HepG2 (cell line): ENCODE measurements at regions not wholly inside any gene's neighbourhood (a gene's known extent, or its start where the extent isn't known, plus 50 kb on each side); places are given as distances from the start of the nearest gene placed in this dataset.

Experiments
- ATAC-seq: fragments of 200-7000 bp; cut with Tn5 transposase; 3 replicates; pipeline ENCODE4 v1.9.1; 2020; ENCODE audit warnings: mild to moderate bottlenecking, moderate library complexity
- BruUV-seq: library from RNA; stranded (reverse); fragments of 400-500 nt; replicated peaks from 2 replicates; lab custom pipeline; 2021; lab: Mats Ljungman, UMichigan
- CTCF ChIA-PET: fragments of 300-600 bp; formaldehyde crosslinking; extraction: SDS; loops from one replicate; lab custom pipeline; 2021; ENCODE audit warnings: low total read pairs, inconsistent platforms, low intra/inter-chr PET ratio; lab: Yijun Ruan, JAX
- POLR2A ChIA-PET: fragments of 350-600 bp; sonication (Branson Sonifier 250); formaldehyde crosslinking; loops from one replicate; lab custom pipeline; 2020; ENCODE audit warnings: antibody characterized with exemption, inconsistent platforms; lab: Yijun Ruan, JAX
- DNase-seq: peaks from one replicate; pipeline ENCODE4 v3.0.0-alpha.2; 2015; ENCODE audit warnings: low spot score
- FAIRE-seq: peaks from 3 replicates; lab custom pipeline; 2011; peaks lifted over from hg19 to GRCh38; lab: Jason Lieb, UNC
- H2AFZ ChIP-seq: one replicate; pipeline ENCODE4 v1.6.1; 2011; ENCODE audit warnings: low read length, inconsistent platforms
- H3K27ac ChIP-seq: fragments of 300-600 bp; 3 replicates; pipeline ENCODE4 v1.8.0; 2011; ENCODE audit warnings: mixed run types, mild to moderate bottlenecking, mixed read lengths, low read length, inconsistent platforms; ENCODE audit not compliant: insufficient read depth; ENCODE audit errors: extremely low read length
- H3K27me3 ChIP-seq, 2 experiments: fragments of 200-600 bp in 1 of 2; 2 replicates in 1 of 2; 3 replicates in 1 of 2; pipeline versions ENCODE4 v1.6.0 to v1.8.0; 2011; ENCODE audit warnings: low read length in 2 of 2, mild to moderate bottlenecking in 2 of 2, moderate library complexity in 2 of 2, inconsistent platforms in 1 of 2; ENCODE audit not compliant: insufficient read depth in 2 of 2, control insufficient read depth in 1 of 2
- H3K36me3 ChIP-seq, 2 experiments: fragments of 200-600 bp in 1 of 2; replicated peaks in 1 of 2; 2 replicates in 1 of 2; 3 replicates in 1 of 2; pipeline versions ENCODE4 v1.5.1 to v1.8.0; 2011; ENCODE audit warnings: low read length in 2 of 2, inconsistent platforms in 1 of 2; ENCODE audit not compliant: insufficient read depth in 2 of 2, control insufficient read depth in 1 of 2
- H3K4me1 ChIP-seq: 2 replicates; pipeline ENCODE4 v1.5.1; 2012; ENCODE audit warnings: low read length, inconsistent platforms; ENCODE audit not compliant: insufficient read depth
- H3K4me2 ChIP-seq: 2 replicates; pipeline ENCODE4 v1.6.0; 2011; ENCODE audit warnings: low read depth, low read length, inconsistent platforms
- H3K4me3 ChIP-seq, 3 experiments: fragments of 200-600 bp in 1 of 3; sonication (generic), shearing (Covaris generic) in 1 of 3; replicated peaks in 1 of 3; 2 replicates each; pipeline ENCODE4 v1.5.1; 2011 to 2016; ENCODE audit warnings: low read length in 3 of 3, inconsistent platforms in 2 of 3, low read depth in 2 of 3, mild to moderate bottlenecking in 2 of 3, control low read depth in 1 of 3, mixed read lengths in 1 of 3; ENCODE audit not compliant: insufficient read depth in 1 of 3
- H3K79me2 ChIP-seq: one replicate; pipeline ENCODE4 v1.6.1; 2011; ENCODE audit warnings: low read length, inconsistent platforms; ENCODE audit not compliant: insufficient read depth
- H3K9ac ChIP-seq: 2 replicates; pipeline ENCODE4 v1.6.0; 2011; ENCODE audit warnings: mild to moderate bottlenecking, low read depth, low read length, inconsistent platforms; ENCODE audit not compliant: insufficient read depth
- H3K9me3 ChIP-seq: 2 replicates; pipeline ENCODE4 v1.5.1; 2012; ENCODE audit warnings: mild to moderate bottlenecking, low read length
- H4K20me1 ChIP-seq: 2 replicates; pipeline ENCODE4 v1.6.0; 2011; ENCODE audit warnings: inconsistent platforms, mild to moderate bottlenecking, low read length, moderate library complexity; ENCODE audit not compliant: insufficient read depth
- ATRX ChIP-seq: sonication (generic); formaldehyde crosslinking; IDR thresholded peaks from 2 replicates; pipeline ENCODE4 v1.4.0; 2020; ENCODE audit warnings: missing genetic modification reagents, borderline replicate concordance
- GTF3A ChIP-seq: sonication (generic); formaldehyde crosslinking; conservative IDR thresholded peaks from 2 replicates; pipeline ENCODE4 v1.4.0; 2020; ENCODE audit warnings: mild to moderate bottlenecking, missing genetic modification reagents
- NR2C2 ChIP-seq: sonication (generic); formaldehyde crosslinking; IDR thresholded peaks from 2 replicates; pipeline ENCODE4 v1.4.0; 2020; ENCODE audit warnings: missing genetic modification reagents, mild to moderate bottlenecking, moderate library complexity, borderline replicate concordance
- PITX1 ChIP-seq: sonication (generic); formaldehyde crosslinking; IDR thresholded peaks from 2 replicates; pipeline ENCODE4 v1.5.1; 2020; ENCODE audit warnings: mild to moderate bottlenecking, missing genetic modification reagents
- PLRG1 ChIP-seq: fragments of 450-650 bp; conservative IDR thresholded peaks from 2 replicates; pipeline ENCODE4 v1.6.1; 2016
- TAF1 ChIP-seq: sonication (generic); formaldehyde crosslinking; IDR thresholded peaks from 2 replicates; pipeline ENCODE4 v1.4.0; 2020; ENCODE audit warnings: missing genetic modification reagents
- ZBTB7A ChIP-seq: sonication (generic); formaldehyde crosslinking; IDR thresholded peaks from 2 replicates; pipeline ENCODE4 v1.8.0; 2022; ENCODE audit warnings: mild to moderate bottlenecking, missing genetic modification reagents
- ZFP36L2 ChIP-seq: sonication (generic); formaldehyde crosslinking; IDR thresholded peaks from 2 replicates; pipeline ENCODE4 v1.4.0; 2020; ENCODE audit warnings: missing genetic modification reagents
- WGBS: methylation state at CpG from one replicate; pipeline ENCODE4 v1.1.6; 2017; ENCODE audit warnings: low lambda C conversion rate; 5-methylcytosine and 5-hydroxymethylcytosine counted together
- in situ Hi-C: cut with HindIII; loops from 2 replicates; pipeline ENCODE4 v1.10.0; 2017; ENCODE audit warnings: low pct_unique_long_range_greater_than_20kb; ENCODE audit not compliant: extremely low pct_ligation_motif_present
- intact Hi-C: fragments of 100-400 bp; cut with micrococcal nuclease; formaldehyde crosslinking; loops from one replicate; pipeline ENCODE4 v1.10.0; 2022; ENCODE audit not compliant: unreplicated experiment
- TF ChIP-seq, protein P1 (sequence below): sonication (generic); formaldehyde crosslinking; IDR thresholded peaks from 2 replicates; pipeline ENCODE4 v1.5.0; 2020; ENCODE audit warnings: mild to moderate bottlenecking, missing genetic modification reagents
- TF ChIP-seq, protein P2 (sequence below): sonication (generic); formaldehyde crosslinking; conservative IDR thresholded peaks from 2 replicates; pipeline ENCODE4 v1.4.0; 2020; ENCODE audit warnings: missing genetic modification reagents
- TF ChIP-seq, protein P3 (sequence below): sonication (generic); formaldehyde crosslinking; IDR thresholded peaks from 2 replicates; pipeline ENCODE4 v1.5.1; 2020; ENCODE audit warnings: mild to moderate bottlenecking, missing genetic modification reagents, borderline replicate concordance
- TF ChIP-seq, protein P4 (sequence below): sonication (generic); formaldehyde crosslinking; IDR thresholded peaks from 2 replicates; pipeline ENCODE4 v1.5.0; 2020; ENCODE audit warnings: missing genetic modification reagents

DNA sequence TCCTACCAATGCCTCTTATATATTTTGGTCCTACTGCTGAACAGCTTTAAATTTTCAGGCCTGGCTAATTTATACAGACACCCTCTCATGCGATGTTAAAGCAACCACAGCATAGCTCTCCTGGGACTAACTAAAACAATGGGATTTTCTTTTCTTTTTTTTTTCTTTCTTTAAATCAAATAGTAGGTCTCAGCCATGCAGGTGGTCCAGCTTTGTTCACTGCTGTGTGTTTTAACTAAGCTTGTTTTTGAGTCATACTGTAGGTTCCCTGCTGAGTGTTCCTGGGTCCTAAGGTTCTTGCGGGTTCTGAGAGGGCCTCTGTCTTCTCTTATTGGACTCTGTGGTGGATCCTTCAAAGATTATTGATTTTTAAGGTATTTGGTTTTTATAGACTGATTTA lies 113.1 kb upstream of the SORCS1 start:
- WGBS, result 3% methylated on average over 2 of the region's 2 CpGs
- no peak overlapping the region for H3K9ac ChIP-seq
- H4K20me1 ChIP-seq, result no peaks in the 10 kb centered on the region
- H3K36me3 ChIP-seq, result no peaks in the 10 kb centered on the region
- ATAC-seq, result no peak
- H2AFZ ChIP-seq, result no peak overlapping the region
- H3K9me3 ChIP-seq, result peaks cover 95% of the 10 kb centered on the region
- in situ Hi-C loops, result no loop called here
- no peak for FAIRE-seq
- H3K27ac ChIP-seq, result no peak overlapping the region
- intact Hi-C loops, result no loop called here
- no peak overlapping the region for H3K4me2 ChIP-seq
- no peaks in the 10 kb centered on the region; a peak in 1 of 5 replicates for H3K27me3 ChIP-seq
- ChIA-PET POLR2A (no interaction called here), CTCF (no interaction called here)
- no peak for DNase-seq
- H3K4me1 ChIP-seq, result no peaks in the 10 kb centered on the region
- BruUV-seq, result no TSS peak
- no peak overlapping the region for H3K4me3 ChIP-seq
- no peak for TF ChIP-seq ATRX
- TF ChIP-seq, protein P1, sequence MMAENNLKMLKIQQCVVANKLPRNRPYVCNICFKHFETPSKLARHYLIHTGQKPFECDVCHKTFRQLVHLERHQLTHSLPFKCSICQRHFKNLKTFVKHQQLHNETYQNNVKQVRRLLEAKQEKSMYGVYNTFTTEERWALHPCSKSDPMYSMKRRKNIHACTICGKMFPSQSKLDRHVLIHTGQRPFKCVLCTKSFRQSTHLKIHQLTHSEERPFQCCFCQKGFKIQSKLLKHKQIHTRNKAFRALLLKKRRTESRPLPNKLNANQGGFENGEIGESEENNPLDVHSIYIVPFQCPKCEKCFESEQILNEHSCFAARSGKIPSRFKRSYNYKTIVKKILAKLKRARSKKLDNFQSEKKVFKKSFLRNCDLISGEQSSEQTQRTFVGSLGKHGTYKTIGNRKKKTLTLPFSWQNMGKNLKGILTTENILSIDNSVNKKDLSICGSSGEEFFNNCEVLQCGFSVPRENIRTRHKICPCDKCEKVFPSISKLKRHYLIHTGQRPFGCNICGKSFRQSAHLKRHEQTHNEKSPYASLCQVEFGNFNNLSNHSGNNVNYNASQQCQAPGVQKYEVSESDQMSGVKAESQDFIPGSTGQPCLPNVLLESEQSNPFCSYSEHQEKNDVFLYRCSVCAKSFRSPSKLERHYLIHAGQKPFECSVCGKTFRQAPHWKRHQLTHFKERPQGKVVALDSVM (CRISPR knock-in tag), result no peak
- no peak for TF ChIP-seq GTF3A (CRISPR knock-in tag)
- TF ChIP-seq, protein P2, sequence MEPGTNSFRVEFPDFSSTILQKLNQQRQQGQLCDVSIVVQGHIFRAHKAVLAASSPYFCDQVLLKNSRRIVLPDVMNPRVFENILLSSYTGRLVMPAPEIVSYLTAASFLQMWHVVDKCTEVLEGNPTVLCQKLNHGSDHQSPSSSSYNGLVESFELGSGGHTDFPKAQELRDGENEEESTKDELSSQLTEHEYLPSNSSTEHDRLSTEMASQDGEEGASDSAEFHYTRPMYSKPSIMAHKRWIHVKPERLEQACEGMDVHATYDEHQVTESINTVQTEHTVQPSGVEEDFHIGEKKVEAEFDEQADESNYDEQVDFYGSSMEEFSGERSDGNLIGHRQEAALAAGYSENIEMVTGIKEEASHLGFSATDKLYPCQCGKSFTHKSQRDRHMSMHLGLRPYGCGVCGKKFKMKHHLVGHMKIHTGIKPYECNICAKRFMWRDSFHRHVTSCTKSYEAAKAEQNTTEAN (CRISPR knock-in tag), result no peak
- TF ChIP-seq TAF1 (CRISPR knock-in tag), result no peak
- TF ChIP-seq PITX1 (CRISPR knock-in tag), result no peak
- no peak for TF ChIP-seq ZFP36L2 (CRISPR knock-in tag)
- no peak for TF ChIP-seq PLRG1
- TF ChIP-seq, protein P3, sequence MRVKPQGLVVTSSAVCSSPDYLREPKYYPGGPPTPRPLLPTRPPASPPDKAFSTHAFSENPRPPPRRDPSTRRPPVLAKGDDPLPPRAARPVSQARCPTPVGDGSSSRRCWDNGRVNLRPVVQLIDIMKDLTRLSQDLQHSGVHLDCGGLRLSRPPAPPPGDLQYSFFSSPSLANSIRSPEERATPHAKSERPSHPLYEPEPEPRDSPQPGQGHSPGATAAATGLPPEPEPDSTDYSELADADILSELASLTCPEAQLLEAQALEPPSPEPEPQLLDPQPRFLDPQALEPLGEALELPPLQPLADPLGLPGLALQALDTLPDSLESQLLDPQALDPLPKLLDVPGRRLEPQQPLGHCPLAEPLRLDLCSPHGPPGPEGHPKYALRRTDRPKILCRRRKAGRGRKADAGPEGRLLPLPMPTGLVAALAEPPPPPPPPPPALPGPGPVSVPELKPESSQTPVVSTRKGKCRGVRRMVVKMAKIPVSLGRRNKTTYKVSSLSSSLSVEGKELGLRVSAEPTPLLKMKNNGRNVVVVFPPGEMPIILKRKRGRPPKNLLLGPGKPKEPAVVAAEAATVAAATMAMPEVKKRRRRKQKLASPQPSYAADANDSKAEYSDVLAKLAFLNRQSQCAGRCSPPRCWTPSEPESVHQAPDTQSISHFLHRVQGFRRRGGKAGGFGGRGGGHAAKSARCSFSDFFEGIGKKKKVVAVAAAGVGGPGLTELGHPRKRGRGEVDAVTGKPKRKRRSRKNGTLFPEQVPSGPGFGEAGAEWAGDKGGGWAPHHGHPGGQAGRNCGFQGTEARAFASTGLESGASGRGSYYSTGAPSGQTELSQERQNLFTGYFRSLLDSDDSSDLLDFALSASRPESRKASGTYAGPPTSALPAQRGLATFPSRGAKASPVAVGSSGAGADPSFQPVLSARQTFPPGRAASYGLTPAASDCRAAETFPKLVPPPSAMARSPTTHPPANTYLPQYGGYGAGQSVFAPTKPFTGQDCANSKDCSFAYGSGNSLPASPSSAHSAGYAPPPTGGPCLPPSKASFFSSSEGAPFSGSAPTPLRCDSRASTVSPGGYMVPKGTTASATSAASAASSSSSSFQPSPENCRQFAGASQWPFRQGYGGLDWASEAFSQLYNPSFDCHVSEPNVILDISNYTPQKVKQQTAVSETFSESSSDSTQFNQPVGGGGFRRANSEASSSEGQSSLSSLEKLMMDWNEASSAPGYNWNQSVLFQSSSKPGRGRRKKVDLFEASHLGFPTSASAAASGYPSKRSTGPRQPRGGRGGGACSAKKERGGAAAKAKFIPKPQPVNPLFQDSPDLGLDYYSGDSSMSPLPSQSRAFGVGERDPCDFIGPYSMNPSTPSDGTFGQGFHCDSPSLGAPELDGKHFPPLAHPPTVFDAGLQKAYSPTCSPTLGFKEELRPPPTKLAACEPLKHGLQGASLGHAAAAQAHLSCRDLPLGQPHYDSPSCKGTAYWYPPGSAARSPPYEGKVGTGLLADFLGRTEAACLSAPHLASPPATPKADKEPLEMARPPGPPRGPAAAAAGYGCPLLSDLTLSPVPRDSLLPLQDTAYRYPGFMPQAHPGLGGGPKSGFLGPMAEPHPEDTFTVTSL (CRISPR knock-in tag), result no peak
- no peak for TF ChIP-seq NR2C2 (CRISPR knock-in tag)
- TF ChIP-seq ZBTB7A, result no peak
- TF ChIP-seq, protein P4, sequence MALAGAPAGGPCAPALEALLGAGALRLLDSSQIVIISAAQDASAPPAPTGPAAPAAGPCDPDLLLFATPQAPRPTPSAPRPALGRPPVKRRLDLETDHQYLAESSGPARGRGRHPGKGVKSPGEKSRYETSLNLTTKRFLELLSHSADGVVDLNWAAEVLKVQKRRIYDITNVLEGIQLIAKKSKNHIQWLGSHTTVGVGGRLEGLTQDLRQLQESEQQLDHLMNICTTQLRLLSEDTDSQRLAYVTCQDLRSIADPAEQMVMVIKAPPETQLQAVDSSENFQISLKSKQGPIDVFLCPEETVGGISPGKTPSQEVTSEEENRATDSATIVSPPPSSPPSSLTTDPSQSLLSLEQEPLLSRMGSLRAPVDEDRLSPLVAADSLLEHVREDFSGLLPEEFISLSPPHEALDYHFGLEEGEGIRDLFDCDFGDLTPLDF (CRISPR knock-in tag), result no peak
- no peaks in the 10 kb centered on the region for H3K79me2 ChIP-seq
